GM19193 (cell line): ENCODE measurements at regions not wholly inside any gene's neighbourhood (a gene's known extent, or its start where the extent isn't known, plus 50 kb on each side); places are given as distances from the start of the nearest gene placed in this dataset.

ENCODE experiments used
- POLR2A ChIP-seq: IDR thresholded peaks from 4 replicates; pipeline ENCODE4 v1.6.1; 2011; ENCODE audit not compliant: insufficient read depth, insufficient read length; ENCODE audit errors: extremely low read depth

DNA sequence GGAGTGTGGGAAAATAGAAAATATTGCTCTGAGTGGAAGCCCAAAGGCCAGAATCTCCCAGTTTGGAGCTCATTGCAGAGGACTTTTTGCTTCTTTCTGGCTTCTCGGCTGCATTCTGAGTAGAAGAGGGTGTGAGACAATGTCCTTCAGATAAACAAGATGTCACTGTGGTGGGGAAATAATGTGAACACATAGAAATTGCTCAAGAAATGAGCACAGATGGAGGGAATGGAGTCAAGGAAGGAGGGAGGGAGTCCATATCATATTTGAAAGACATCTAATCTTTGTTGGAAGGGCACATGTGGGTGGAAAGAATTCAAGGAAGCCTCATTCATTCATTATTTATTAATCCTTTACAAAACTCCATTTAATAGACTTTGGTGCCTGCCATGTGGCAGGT lies 145.3 kb downstream of the FAM43A start:
- TF ChIP-seq POLR2A, result no peak

DNA sequence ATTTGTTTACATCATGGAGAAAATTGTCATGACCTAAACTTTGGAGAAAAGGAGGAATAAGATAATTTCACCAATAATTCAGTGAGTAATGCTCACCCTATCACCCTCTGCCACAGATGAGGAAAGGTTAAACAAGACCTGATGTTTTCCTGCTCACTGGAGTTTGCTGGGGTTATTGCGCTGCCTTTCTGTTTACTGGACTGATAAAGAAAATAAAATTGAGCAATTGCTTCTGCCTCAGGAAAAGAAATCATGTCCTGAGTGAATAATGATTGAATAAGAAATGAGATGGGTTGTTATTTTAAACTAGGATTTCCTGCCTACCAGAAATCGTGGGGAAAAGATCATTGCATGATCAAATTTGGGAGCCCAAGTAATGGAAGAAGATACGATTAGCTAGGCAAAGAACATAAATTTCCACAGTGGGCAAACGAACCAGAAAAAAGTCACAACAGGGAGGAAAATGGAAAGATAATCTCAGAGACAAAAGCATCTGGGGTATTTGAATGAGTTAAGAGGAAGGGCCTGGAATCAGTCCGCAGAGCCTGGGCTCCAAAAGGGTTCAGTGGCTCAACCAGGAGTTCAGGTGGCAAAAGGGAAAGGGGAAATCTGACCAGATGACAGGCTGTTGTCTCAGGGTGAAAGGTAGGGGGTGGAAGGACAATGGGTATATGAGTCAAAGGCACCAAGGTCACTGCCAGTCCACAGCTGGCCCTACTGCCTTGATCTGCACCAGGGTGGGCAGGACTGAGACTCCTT lies 146.8 kb downstream of the FAM43A start:
- TF ChIP-seq POLR2A, result no peak

DNA sequence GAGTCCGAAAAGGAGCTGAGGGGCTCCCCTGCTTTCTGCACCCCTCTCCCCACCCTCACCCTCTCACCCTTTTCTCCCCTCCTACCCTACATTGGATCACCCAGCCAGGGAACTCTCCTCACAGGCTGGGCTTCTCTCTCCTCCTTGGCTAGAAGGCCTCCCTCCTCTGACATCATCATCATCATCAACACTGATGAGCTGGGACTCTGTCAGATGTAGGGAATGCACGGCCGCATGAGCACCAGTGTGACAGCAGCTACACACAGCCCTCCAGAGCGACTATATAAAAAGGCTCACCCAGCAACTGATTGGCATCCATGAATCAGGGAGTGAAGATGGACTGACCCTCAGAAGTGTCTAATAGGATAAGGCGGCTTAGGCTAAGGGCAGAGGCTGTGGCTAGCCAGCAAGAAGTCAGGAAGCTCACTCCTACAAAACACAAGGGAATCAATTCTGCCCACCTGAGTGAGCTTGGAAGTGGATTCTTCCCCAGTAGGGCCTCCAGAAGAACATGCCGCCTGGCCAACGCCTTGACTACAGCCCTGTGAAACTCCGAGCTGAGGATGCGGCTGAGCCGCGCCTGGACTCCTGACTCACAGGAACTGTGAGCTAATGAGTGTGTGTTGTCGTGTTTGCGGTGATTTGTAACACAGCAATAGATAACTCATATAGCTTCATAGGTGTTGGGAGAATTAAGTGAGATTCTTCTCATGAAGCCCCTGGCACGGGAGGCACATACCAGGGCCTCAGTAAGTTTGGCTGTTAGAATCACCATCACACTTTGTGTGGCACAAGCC lies 147.6 kb downstream of the FAM43A start:
- no peak for TF ChIP-seq POLR2A

DNA sequence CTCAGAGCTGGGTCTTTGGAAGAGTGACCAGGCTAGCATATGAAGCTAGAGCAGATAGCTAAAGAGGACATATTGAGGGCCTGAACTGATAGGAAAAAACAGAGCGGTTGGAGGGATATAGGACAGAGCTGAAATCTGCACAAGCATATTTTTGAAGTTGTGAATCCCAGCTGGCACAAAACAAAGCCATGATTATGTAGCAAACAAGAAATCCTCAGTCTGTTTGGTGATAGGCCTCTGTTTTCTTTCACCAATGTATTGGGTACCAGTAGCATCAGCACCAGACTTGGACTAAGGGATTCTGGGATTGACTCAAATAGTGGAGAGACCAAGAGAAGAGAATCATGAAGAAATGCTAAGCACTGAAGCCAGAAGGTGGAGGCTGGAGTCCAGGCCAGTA lies 151.0 kb downstream of the FAM43A start:
- TF ChIP-seq POLR2A, result no peak

DNA sequence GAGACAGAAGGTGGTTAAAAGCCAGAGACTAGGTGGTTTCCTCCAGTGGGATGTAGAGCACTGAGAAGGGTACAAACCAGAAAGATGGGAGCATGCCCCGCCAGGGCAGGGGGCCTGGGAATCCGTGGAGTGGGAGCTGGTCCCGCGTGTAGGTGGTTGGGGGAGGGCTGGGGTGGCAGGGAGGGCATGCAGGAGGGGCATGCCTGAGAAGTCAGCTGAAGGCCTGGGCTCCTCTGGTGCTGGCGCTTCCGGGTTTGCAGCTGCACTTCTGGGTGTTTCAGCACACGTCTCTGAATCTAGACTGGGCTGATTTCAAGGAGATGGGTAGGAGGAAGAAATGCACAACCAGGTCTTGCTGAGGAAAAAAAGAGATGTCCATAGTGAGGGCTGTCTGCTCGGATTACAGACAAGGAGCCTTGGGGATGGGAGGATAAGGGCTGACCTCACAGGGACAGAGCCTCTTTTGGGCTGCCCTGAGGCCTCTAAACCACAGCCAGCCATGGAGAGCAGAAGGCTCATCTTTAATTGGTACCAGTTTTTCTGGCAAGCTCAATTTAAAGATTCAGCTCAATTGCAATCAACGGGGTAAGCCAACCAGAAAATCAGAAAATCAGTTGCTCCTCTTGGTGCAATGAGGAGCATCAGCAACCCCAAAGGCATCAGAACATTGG lies 151.9 kb downstream of the FAM43A start:
- TF ChIP-seq POLR2A, result no peak

DNA sequence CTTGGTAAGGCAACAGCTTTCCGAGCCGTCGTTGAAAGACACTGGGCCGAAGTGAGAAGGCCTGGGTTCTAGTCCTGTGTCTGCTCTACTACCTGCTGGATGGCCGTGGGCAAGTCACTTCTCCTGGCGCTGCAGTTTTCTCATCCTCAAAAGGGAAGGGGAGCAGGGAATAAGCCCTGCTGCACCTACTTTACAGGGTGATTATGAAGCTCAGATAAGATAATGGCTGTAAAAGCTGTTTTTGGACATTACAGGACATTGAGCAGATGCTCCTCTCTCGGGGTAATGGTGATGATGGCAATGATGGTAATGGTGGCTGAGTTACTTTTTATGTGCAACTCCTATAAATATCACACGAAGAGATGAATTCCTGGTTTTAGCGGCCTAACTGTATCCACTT lies 152.6 kb downstream of the FAM43A start:
- no peak for TF ChIP-seq POLR2A

DNA sequence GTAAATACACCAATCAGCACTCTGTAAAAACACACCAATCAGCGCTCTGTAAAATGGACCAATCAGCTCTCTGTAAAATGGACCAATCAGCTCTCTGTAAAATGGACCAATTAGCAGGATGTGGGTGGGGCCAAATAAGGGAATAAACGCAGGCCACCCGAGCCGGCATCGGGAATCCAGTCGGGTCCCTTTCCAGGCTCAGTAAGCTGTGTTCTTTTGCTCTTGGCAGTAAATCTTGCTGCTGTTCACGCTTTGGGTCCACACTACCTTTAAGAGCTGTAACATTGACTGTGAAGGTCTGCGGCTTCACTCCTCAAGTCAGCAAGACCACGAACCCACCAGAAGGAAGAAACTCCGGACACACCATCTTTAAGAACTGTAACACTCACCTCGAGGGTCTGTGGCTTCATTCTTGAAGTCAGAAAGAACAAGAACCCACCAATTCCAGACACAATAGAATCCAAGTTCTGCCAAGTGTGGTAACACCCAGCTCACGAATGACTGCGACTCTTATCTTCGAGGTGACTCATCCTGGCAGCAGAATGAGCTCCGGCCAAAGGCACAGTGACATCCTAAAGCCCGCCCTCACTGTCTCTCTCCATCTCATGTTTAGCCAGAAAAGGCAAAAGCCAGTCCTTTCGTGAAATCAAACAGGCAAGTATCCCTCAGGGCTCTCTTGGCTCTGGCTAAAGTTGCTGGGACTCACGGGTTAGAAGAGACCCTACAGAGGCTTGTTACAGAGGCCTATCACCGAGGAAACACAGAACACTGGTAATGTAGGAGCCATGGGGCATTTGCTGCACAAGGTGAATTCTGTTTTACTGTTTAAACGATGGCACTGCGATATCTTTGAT lies 155.2 kb downstream of the FAM43A start:
- TF ChIP-seq POLR2A, result no peak

DNA sequence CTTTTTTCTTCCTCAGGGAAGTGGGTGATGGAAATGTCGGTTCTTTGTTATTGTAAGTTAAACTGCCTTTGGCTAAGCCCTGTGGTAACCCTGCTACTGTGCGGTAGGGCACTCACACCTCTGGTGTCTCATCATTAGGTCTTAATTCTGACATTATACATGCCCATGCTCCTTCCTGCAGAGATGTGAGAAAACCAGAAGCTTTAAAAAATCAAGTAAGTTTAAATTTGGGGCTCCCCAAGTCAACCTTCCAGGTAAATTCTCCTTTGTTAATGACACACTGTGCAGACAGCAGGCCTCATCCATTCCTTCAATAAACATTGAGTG lies 155.8 kb downstream of the FAM43A start:
- TF ChIP-seq POLR2A, result no peak

DNA sequence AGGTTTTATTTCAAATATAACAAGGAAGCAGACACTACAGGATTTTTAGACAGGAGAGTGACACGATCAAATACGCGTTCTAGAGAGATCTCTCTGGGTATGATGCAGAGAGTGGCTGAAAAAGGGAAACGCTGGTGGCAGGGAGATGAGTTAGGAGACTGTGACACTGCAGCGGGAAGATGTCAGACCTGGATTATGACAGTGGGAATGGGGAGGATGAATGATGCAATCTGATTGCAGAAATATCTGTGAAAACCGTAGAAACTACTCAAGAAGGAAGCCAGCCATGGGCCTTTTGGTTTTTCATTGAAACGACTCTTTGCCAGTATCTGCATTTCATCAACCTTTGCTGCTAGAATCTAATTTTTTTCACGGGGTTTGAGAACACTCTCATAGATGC lies 157.9 kb downstream of the FAM43A start:
- no peak for TF ChIP-seq POLR2A

DNA sequence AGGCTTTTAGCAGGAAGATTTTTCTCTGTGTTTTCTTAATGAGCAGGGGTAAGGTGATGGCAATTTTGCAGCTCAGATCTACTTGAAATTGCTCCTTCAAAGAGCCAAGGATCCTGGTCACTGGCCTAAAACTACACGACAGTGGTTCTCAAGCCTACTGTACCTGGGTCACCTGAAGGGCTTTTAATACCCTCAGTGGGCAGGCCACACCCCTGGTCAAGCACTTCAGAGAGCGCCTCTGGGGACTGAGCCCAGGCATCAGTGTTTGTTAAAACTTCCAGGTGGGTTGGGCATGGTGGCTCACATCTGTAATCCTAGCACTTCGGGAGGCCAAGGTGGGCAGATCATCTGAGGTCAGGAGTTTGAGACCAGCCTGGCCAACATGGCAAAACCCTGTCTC lies 158.4 kb downstream of the FAM43A start:
- TF ChIP-seq POLR2A, result no peak

DNA sequence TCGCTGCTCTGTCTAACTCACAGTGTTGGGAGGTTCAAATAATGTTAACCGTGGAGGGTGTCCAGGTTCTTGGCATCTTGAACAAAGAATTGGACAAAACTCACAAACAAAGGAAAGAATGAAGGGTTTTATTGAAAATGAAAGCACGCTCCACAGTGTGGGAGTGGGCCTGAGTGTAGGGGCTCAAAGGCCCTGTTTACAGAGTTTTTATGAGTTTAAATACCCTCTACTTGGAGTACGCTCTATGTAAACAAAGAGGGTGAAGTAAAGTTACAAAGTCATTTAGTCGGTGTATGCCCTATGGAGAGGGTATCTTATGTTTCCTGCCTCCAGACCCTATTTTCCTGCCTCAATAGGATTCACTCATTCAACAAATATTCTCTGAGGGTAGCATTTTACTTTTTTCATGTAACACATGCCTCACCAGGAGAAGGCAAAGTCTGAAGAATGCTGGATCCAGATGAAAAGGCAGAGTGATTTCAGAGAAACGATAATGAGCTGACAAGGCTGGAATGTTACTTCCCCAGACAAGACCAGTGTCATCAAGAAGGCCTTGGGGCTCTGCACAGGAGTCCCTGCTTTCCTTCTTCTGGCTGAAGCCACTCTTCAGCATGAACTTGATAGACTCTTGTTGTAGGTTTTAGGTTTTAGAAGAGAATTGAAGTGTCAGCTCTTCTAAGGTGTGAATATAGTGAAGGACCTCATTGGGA lies 163.6 kb downstream of the FAM43A start:
- no peak for TF ChIP-seq POLR2A

DNA sequence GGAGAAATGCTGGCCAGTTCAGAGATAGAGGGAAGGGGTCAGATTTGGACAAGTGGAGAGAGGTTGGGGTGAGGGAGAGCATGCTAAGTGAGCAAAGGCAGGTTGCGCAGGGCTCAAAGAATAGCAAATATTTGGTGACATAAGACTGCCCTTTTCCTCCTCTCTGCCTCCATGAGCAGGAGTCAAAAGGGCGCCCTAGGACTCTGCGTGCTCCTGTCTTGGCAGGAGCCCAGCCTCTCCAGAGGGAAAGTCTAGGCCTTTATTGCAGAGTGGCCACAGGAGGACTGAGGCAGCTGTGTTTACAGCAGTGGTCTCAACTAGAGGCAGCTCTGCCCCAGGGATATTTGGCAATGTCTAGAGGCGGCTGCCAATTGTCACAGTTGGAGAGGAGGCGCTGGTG lies 165.6 kb downstream of the FAM43A start:
- TF ChIP-seq POLR2A, result no peak

DNA sequence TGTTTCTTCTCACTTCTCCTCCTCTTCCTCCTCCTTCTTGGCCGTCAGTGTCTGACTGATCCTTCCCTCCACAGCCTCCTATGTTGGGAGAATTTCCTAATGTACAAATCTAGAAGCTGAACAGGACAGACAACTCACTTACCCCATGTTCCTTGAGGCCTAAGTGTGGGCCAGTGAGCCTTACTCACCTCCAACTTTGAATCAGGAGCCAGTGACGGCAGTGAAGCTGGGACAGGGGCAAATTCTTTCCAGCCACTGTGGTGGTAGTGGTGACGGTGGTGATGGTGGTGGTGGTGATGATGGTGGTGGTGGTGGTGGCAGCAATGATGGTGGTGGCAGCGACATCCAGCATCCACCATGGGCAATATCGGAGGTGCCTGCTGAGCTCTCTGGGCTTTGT lies 166.3 kb downstream of the FAM43A start:
- no peak for TF ChIP-seq POLR2A

DNA sequence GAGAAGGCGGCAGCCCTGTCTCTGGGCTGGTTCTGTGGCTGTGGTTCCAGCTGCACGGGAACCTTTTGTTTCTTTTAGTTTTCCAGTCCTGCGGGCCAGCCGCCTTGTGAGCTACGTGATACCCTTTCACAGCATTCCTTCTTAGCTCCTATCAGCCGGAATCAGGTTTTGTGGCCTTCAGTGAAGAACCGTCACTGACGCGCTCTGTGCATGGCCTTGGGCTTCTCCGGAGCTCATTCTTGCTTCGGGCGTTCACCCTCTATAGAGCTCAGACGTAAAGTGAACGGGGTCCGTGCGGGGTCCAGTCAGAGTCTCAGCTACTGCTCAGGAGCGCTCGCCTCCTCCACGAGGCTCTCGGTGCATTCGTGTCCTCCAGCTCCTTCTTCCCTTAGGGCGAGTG lies 166.7 kb downstream of the FAM43A start:
- TF ChIP-seq POLR2A, result no peak
